HG03565 (cell line): ENCODE measurements at regions not wholly inside any gene's neighbourhood (a gene's known extent, or its start where the extent isn't known, plus 50 kb on each side); places are given as distances from the start of the nearest gene placed in this dataset.

Experiments
- ATAC-seq: cut with Tn5 transposase; IDR thresholded peaks from one replicate; pipeline ENCODE4 v1.9.1; 2021; ENCODE audit warnings: mild to moderate bottlenecking, moderate library complexity; ENCODE audit not compliant: unreplicated experiment

GRCh38 chr16:85369741-85370528 lies 243.2 kb upstream of the GSE1 start:
- no peak for ATAC-seq

DNA sequence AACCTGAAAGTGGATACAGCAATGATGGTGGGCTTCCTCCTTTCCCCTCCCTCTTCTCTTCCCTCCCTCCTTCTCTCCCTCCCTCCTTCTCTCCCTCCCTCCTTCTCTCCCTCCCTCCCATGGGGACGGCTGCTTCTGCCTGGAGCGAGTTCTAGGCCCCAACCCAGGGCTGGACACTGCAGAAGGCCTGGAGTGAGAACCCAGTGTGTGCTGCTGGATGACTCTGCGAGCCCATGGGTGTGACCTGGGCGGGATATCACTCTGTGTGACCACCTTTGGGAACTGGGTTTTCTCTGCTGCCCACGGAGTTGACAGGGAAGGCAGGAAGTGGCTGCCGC lies 242.6 kb upstream of the GSE1 start:
- no peak for ATAC-seq

GRCh38 chr16:85370881-85371651 lies 242.1 kb upstream of the GSE1 start:
- no peak for ATAC-seq

GRCh38 chr16:85371948-85372347 lies 241.2 kb upstream of the GSE1 start:
- ATAC-seq, result no peak

DNA sequence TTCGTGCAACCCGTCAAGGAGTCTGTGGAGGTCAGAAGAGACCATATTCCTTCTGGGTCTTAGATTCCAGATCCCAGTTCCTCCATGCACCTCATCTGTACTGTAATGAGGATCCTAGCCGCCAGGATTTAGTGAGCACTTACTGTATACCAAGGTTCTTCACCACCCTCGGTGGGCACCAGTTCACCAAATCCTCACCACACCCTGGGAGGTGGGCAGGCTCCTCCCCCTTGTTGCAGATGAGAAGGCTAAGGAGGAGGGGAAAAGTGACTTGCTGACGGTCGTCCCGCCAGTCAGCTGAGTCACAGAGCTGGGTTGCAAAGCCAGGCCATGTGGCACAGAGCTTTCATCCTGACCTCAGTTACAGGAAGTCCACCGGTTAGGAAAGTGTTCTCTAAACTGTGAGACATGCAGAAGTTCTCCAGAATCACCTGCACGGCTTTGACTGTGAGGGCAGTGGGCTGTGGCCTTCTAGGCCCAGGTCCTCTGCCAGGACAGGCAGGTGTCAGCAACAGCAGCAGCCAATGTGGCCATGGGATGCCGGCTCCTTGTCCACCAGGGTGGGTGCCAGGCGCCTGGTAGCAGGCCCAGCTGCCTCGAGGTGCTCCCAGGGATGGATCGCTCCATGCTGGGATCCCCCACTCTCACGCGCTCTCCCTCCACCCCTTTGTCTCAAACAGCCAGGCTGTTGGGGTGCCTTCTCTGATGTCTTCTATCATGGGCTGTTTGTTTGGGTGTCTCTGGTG lies 240.3 kb upstream of the GSE1 start:
- no peak for ATAC-seq

- no peak for ATAC-seq
These were observed 239.2 kb upstream of the GSE1 start for GRCh38 chr16:85373741-85374570.

GRCh38 chr16:85374571-85374872 lies 238.6 kb upstream of the GSE1 start:
- no peak for ATAC-seq

DNA sequence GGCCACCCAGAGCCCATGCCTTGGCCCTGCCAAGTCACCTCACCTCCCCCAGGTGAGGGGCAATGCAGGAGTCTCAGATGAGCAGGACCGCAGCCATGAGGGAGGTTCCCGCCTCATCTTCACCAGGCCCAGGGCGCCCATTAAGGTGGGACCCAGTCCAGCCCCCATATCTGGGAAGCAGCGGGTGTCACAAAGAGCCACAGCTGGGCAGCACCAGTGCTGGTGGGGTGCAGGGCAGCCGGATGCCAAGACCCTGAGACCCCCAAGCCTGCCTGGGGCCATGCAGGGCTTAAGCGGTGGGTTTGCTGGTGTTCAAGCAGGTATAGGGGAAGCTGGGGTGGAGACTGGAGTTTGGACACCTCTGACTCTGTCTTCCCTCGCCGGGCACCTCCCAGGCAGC lies 237.8 kb upstream of the GSE1 start:
- no peak for ATAC-seq

- no peak for ATAC-seq
These were observed 236.6 kb upstream of the GSE1 start for GRCh38 chr16:85376292-85377095.

- ATAC-seq, result no peak
These were observed 235.6 kb upstream of the GSE1 start for GRCh38 chr16:85377388-85378144.

- no peak for ATAC-seq
These were observed 234.7 kb upstream of the GSE1 start for GRCh38 chr16:85378145-85379040.

DNA sequence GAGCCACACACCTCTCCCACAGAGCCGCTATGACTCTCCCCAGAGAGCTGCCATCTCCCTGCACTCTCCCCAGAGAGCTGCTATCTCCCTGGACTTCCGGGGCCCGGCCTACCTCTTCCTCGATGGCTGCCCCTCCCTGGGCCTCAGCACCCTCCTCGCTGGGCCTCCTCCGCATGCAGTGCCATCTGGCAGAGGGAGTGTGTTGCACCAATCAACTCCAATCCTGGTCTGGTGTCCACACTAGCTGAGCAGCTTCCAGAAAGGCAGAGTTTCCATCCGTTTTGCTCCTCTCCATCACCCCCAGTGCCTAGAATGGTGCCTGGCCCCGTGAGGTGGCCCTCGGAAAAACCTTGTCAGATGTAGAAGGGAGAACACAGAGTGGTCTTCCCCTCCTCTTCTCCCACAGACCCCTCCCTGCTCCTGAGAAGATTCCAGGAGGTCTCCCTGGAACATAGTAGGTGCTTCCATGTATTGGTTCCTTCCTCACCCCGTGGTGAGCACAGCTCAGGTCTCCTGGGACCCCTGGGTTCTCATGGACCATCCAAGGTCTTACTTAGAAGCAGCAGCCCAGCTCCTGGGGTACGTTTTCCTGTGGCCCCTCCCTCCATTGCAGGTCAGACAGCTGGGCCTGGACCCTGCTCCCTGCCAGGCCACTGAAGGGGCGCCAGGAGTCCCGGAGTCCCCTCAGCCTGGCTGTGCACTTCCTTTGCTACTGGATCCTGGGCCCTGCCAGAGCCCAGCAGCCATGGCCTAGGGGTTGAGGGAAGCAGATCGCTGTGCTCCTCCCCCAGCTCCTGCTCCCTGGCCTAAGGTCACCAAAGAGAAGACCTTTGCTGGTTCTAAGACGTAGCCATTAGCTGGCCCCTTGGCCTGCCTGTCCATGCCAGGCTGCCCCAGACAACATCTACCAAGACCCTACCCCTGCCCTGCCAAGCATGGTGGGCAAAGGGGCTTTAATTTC lies 233.8 kb upstream of the GSE1 start:
- no peak for ATAC-seq

DNA sequence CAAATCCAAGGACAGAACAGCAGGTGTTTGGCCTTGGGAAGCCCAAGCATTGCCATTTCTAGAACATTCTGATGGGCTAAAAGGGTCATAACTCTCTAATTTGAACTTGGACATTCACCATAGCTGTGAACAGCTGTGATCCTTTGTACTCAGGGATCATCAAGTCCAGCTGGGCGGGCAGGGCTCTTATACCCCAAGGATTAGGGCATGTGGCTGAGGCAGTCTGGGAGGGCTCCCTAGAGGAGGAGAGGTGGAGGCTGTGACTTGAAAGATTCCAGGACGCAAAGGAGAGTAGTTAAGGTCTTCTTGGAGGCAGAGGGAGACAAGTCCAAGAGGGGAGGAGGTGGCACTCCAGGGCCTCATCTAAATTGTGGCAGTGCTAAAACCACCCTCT lies 233.1 kb upstream of the GSE1 start:
- no peak for ATAC-seq

- no peak for ATAC-seq
These were observed 232.0 kb upstream of the GSE1 start for GRCh38 chr16:85380905-85381737.

DNA sequence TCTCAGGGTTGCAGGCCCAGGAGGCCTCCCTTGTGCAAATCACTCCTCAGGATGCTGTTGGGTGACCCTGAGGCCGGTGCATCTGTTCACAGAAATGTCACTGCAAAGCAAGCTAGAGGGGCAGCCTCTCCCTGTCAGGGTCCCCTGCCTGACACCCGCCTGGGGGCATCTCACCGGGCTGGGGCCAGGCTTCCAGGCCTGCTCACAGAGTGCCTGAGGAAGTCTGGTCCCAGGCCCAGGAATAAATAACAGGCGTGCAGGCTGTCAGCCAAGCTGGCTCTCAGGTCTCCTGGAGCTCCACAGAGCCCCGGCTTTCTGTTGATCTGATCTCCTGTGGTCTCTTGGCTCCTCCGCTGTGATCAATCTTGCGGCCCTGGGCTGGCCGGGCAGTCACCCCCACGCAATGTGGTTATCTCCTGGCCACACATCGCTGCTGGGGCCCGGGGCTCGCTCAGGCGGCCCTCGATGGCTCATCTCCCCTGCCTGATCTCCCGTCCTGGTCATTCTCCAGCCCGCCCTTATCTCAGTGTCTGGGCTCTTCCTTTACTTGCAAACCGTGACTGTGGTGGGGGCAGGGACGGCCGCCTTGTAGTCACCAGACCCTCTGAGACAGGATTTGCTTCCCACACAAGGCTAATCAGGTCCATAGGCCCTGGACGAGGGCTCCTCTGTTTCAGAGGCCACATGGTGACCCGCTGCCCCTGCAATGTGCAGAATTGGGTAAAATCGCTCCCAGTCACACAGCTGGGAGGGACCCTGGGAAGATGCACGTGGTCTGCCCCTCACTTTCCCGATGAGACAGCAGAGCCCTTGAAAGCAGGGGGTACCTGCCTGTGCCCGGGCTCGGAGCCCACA lies 231.2 kb upstream of the GSE1 start:
- no peak for ATAC-seq

DNA sequence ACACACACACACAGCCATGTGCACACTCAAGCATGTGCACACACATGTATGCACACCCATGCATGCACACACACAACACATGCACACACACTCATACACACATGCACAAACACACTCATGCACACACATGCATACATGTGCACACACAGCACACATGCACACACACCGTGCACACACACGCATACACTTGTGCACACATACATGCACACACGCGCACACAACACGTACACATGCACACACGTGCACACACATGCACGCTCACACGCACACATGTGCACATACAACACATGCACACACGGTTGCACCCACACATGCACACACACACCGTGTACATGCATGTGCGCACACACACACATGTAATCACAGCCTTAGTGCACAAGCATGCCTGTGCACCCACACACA lies 230.4 kb upstream of the GSE1 start:
- ATAC-seq, result no peak
